HG03095 (cell line): ENCODE measurements at regions not wholly inside any gene's neighbourhood (a gene's known extent, or its start where the extent isn't known, plus 50 kb on each side); places are given as distances from the start of the nearest gene placed in this dataset.

Experiments
- ATAC-seq: cut with Tn5 transposase; IDR thresholded peaks from one replicate; pipeline ENCODE4 v1.9.1; 2021; ENCODE audit warnings: moderate library complexity; ENCODE audit not compliant: unreplicated experiment

GRCh38 chr9:89234205-89235067 is 55.8 kb upstream of the SHC3 start:
- ATAC-seq = peak; percentile 87

- ATAC-seq = no peak
These were observed 58.4 kb upstream of the SHC3 start for GRCh38 chr9:89236955-89237573.

DNA sequence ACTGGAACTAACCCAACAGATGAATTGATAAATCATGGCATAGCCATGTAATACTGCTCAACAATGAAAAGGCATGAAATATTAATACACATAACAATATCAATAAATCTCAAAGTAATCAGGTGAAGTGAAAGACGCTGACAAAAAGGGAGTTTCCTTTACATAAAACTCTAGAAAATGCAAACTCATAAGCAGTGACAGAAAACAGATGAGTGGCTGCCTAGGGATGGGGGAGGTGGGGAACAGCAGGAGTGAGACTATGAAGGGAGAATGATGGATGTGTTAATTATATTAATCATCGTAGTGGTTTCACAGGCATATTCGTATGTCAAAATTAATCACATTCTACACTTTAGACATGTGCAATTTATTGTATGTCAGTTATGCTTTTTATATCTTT is 59.8 kb upstream of the SHC3 start:
- no peak for ATAC-seq

- no peak for ATAC-seq
These were observed 64.9 kb upstream of the SHC3 start for GRCh38 chr9:89243296-89244061.

GRCh38 chr9:89246840-89247239 is 64.2 kb upstream of the CKS2 start:
- ATAC-seq = no peak

- ATAC-seq = no peak
These were observed 63.3 kb upstream of the CKS2 start for GRCh38 chr9:89247431-89248353.

- ATAC-seq = no peak
These were observed 62.0 kb upstream of the CKS2 start for GRCh38 chr9:89249001-89249400.

DNA sequence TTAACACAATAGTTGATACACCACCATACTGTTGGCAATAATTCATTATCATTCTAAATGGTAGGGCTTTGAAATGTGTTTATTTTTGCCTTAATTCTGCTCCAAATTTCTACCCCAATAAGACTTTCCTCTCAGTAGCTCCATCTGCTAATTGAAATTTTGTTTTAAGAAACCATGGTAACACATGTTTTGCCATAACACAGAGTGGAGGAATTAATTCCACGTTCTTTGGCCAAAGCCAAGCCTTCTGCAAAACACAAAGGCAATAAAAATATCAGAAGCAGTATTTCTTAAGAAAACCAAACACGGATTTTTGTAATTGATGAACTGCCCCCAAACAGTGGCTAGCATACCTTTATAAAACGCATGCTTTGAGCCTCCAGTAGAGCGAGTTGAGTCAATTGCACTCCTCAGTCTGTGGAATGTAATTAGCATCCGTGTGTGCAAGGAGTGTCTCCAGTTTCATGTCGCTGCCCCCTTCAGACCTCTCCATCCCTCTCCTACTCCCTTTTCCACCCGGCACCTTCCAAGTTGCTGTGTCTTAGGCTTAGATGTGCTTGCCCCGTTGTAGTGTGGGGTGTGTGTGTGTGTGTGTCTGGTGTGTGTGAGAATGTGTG is 58.2 kb upstream of the CKS2 start:
- ATAC-seq = no peak

DNA sequence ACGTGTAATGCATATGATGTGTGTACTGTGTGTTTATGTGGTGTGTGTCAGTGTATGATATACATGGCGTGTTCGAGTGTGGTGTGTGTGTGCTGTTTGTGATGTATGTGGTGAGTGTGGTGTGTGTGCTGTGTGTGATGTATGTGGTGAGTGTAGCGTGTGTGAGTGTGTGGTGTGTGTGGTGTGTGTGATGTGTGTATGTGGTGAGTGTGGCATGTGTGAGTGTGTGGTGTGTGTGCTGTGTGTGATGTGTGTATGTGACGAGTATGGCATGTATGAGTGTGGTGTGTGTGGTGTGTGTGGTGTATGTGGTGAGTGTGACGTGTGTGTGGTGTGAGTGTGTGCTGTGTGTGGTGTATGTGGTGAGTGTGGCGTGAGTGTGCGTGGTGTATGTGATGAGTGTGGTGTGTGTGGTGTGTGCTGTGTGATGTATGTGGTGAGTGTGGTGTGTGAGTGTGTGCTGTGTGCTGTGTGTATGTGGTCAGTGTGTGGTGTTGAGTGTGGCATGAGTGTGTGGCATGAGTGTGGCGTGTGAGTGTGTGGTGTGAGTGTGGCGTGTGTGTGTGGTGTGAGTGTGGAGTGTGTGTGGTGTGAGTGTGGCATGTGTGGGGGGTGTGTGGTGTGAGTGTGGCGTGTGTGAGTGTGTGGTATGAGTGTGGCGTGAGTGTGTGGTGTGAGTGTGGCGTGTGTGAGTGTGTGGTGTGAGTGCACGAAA is 56.8 kb upstream of the CKS2 start:
- ATAC-seq = no peak

DNA sequence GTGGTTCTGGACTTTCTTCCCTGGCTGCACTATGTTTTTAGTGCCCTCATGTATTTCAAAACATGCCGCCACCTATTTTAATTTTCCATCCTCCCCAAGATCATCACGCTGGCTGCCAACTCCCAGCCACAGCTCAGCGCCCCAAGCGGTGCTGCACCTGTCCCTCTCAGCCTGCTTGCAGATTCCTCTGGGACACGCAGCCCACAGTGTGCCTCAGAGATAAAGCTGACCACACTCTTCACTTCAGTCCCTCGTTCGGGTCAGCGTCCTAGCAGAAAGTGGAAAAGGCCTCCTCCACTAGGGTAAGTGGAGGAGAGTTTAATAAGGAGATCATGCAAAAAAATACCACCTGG is 56.2 kb upstream of the CKS2 start:
- no peak for ATAC-seq

- no peak for ATAC-seq
These were observed 54.8 kb upstream of the CKS2 start for GRCh38 chr9:89256225-89256624.

- no peak for ATAC-seq
These were observed 54.4 kb upstream of the CKS2 start for GRCh38 chr9:89256642-89257041.

GRCh38 chr9:89260525-89260924 is 50.5 kb upstream of the CKS2 start:
- no peak for ATAC-seq
